ENCODE measurements at regions not wholly inside any gene's neighbourhood (a gene's known extent, or its start where the extent isn't known, plus 50 kb on each side); places are given as distances from the start of the nearest gene placed in this dataset.
"Not testable (repeated sequence)": the region's sequence is repeated elsewhere in the genome, so short reads cannot be mapped to it uniquely, and the experiment has no call there.

GRCh38 chr7:36051501-36051900 lies 101.6 kb upstream of the EEPD1 start:
- no peak for DNase-seq (ENCODE audit: extremely low read depth, low read depth)
- TF ChIP-seq, protein P1, sequence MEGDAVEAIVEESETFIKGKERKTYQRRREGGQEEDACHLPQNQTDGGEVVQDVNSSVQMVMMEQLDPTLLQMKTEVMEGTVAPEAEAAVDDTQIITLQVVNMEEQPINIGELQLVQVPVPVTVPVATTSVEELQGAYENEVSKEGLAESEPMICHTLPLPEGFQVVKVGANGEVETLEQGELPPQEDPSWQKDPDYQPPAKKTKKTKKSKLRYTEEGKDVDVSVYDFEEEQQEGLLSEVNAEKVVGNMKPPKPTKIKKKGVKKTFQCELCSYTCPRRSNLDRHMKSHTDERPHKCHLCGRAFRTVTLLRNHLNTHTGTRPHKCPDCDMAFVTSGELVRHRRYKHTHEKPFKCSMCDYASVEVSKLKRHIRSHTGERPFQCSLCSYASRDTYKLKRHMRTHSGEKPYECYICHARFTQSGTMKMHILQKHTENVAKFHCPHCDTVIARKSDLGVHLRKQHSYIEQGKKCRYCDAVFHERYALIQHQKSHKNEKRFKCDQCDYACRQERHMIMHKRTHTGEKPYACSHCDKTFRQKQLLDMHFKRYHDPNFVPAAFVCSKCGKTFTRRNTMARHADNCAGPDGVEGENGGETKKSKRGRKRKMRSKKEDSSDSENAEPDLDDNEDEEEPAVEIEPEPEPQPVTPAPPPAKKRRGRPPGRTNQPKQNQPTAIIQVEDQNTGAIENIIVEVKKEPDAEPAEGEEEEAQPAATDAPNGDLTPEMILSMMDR (IDR thresholded peaks at IDR 0.05; ENCODE audit: low read depth, low read length, missing control alignments), result no peak
- no peak overlapping the region for H3K4me3 ChIP-seq (replicated peaks; ENCODE audit: low read depth, low read length)

- DNase-seq (ENCODE audit: extremely low read depth, low read depth), result no peak
- TF ChIP-seq, protein P1 (IDR thresholded peaks at IDR 0.05; ENCODE audit: low read depth, low read length, missing control alignments), result no peak
- H3K4me3 ChIP-seq (replicated peaks; ENCODE audit: low read depth, low read length), result no peak overlapping the region
These were observed 99.5 kb upstream of the EEPD1 start for GRCh38 chr7:36053589-36053988.

- DNase-seq (ENCODE audit: extremely low read depth, low read depth), result no peak
- TF ChIP-seq, protein P1 (IDR thresholded peaks at IDR 0.05; ENCODE audit: low read depth, low read length, missing control alignments), result no peak
- no peak overlapping the region for H3K4me3 ChIP-seq (replicated peaks; ENCODE audit: low read depth, low read length)
These were observed 98.4 kb upstream of the EEPD1 start for GRCh38 chr7:36054637-36055036.

- TF ChIP-seq, protein P1 (IDR thresholded peaks at IDR 0.05; ENCODE audit: low read depth, low read length, missing control alignments), result no peak
- H3K4me3 ChIP-seq (replicated peaks; ENCODE audit: low read depth, low read length), result no peak overlapping the region
- DNase-seq (ENCODE audit: extremely low read depth, low read depth), result no peak
These were observed 97.8 kb upstream of the EEPD1 start for GRCh38 chr7:36055207-36055606.

DNA sequence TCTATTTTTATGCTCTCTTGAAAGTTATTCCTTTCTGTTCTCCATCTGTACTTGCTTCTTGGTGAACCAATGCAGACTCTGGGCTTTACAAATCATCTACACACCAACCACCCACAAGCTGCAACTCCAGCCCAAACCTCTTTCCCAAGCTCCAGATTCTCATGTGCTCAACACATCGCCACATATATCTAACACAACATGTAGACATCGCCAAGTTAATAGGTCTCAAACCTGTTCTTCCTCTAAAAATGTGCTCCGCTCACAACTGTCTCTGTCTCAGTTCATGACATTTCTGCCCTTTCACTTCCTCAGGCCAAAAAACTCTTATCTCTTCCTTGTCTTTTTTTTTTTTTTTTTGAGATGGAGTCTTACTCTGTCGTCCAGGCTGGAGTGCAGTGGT lies 95.7 kb upstream of the EEPD1 start:
- TF ChIP-seq, protein P1 (IDR thresholded peaks at IDR 0.05; ENCODE audit: low read depth, low read length, missing control alignments), result no peak
- DNase-seq (ENCODE audit: extremely low read depth, low read depth), result no peak
- no peak overlapping the region for H3K4me3 ChIP-seq (replicated peaks; ENCODE audit: low read depth, low read length)

- DNase-seq (ENCODE audit: extremely low read depth, low read depth), result no peak
- TF ChIP-seq, protein P1 (IDR thresholded peaks at IDR 0.05; ENCODE audit: low read depth, low read length, missing control alignments), result no peak
- H3K4me3 ChIP-seq (replicated peaks; ENCODE audit: low read depth, low read length), result no peak overlapping the region
These were observed 94.9 kb upstream of the EEPD1 start for GRCh38 chr7:36058020-36058592.

DNA sequence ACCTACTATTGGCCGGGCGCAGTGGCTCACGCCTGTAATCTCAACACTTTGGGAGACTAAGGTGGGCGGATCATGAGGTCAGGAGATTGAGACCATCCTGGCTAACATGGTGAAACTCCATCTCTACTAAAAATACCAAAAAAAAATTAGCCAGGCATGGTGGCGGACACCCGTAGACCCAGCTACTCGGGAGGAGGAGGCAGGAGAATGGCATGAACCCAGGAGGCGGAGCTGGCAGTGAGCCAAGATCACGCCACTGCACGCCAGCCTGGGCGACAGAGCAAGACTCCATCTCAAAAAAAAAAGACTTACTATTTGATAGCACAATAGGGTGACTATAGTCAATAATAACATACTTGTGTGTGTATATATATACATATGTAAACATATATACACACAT lies 92.7 kb upstream of the EEPD1 start:
- H3K4me3 ChIP-seq (replicated peaks; ENCODE audit: low read depth, low read length); DNase-seq (ENCODE audit: extremely low read depth, low read depth): not testable (repeated sequence)

Measured in HFF-Myc (cell line).